IMR-90 (cell line): ENCODE measurements at regions not wholly inside any gene's neighbourhood (a gene's known extent, or its start where the extent isn't known, plus 50 kb on each side); places are given as distances from the start of the nearest gene placed in this dataset.

Experiments
- ATAC-seq: fragments of 200-7000 bp; cut with Tn5 transposase; 2 replicates; pipeline ENCODE4 v1.9.1; 2020; ENCODE audit warnings: low read depth, mild to moderate bottlenecking, moderate library complexity
- BruUV-seq: library from RNA; stranded (reverse); fragments of 400-500 nt; replicated peaks from 2 replicates; lab custom pipeline; 2021; lab: Mats Ljungman, UMichigan
- CTCF ChIA-PET: fragments of 300-600 bp; formaldehyde crosslinking; extraction: SDS; loops from one replicate; lab custom pipeline; 2021; ENCODE audit warnings: antibody characterized with exemption; lab: Yijun Ruan, JAX
- POLR2A ChIA-PET: fragments of 300-600 bp; sonication (Branson Sonifier 250); formaldehyde crosslinking; loops from one replicate; lab custom pipeline; 2022; ENCODE audit warnings: antibody characterized with exemption; ENCODE audit not compliant: unreplicated experiment; lab: Charles Lee
- DNase-seq: peaks from one replicate; pipeline ENCODE4 v3.0.0; 2013
- H2AFZ ChIP-seq: replicated peaks from 2 replicates; pipeline ENCODE3; 2013; ENCODE audit warnings: low read length, mild to moderate bottlenecking; ENCODE audit not compliant: poor library complexity
- H2AK5ac ChIP-seq: 2 replicates; pipeline ENCODE4 v1.6.1; 2013; ENCODE audit warnings: low read depth, low read length, inconsistent platforms
- H2AK9ac ChIP-seq: replicated peaks from 2 replicates; pipeline ENCODE3; 2013; ENCODE audit warnings: mild to moderate bottlenecking, low read depth, low read length, moderate library complexity; ENCODE audit not compliant: poor library complexity
- H2BK120ac ChIP-seq: 2 replicates; pipeline ENCODE4 v1.6.1; 2013; ENCODE audit warnings: low read depth, low read length, inconsistent platforms
- H2BK15ac ChIP-seq: 3 replicates; pipeline ENCODE4 v1.6.1; 2013; ENCODE audit warnings: low read depth, low read length, inconsistent platforms
- H2BK20ac ChIP-seq: 2 replicates; pipeline ENCODE4 v1.6.1; 2013; ENCODE audit warnings: low read depth, mild to moderate bottlenecking, inconsistent platforms, low read length, moderate library complexity
- H2BK5ac ChIP-seq: 2 replicates; pipeline ENCODE4 v1.6.1; 2013; ENCODE audit warnings: mild to moderate bottlenecking, low read depth, low read length, inconsistent platforms; ENCODE audit not compliant: poor library complexity, severe bottlenecking
- H3K14ac ChIP-seq: replicated peaks from 2 replicates; pipeline ENCODE4 v1.6.1; 2013; ENCODE audit warnings: low read depth, low read length, inconsistent platforms
- H3K18ac ChIP-seq: 2 replicates; pipeline ENCODE4 v1.6.1; 2013; ENCODE audit warnings: low read depth, low read length, control low read depth
- H3K23ac ChIP-seq: 2 replicates; pipeline ENCODE4 v1.6.1; 2013; ENCODE audit warnings: low read depth, low read length, inconsistent platforms
- H3K27ac ChIP-seq: 2 replicates; pipeline ENCODE4 v1.5.1; 2013; ENCODE audit warnings: mild to moderate bottlenecking, control low read depth, low read length; ENCODE audit not compliant: insufficient read depth
- H3K27me3 ChIP-seq: 2 replicates; pipeline ENCODE4 v1.6.1; 2013; ENCODE audit warnings: low read length; ENCODE audit not compliant: control insufficient read depth, insufficient read depth
- H3K36me3 ChIP-seq: 2 replicates; pipeline ENCODE4 v1.6.1; 2013; ENCODE audit warnings: low read length, mixed read lengths; ENCODE audit not compliant: control insufficient read depth, insufficient read depth
- H3K4ac ChIP-seq: 2 replicates; pipeline ENCODE4 v1.6.1; 2013; ENCODE audit warnings: low read depth, low read length, inconsistent platforms
- H3K4me1 ChIP-seq: 2 replicates; pipeline ENCODE4 v1.6.1; 2013; ENCODE audit warnings: low read length, mixed read lengths; ENCODE audit not compliant: control insufficient read depth, insufficient read depth
- H3K4me2 ChIP-seq: 2 replicates; pipeline ENCODE4 v1.6.1; 2013; ENCODE audit warnings: low read depth, mild to moderate bottlenecking, control low read depth, low read length, moderate library complexity
- H3K4me3 ChIP-seq: 2 replicates; pipeline ENCODE4 v1.5.1; 2013; ENCODE audit warnings: low read depth, mild to moderate bottlenecking, control low read depth, low read length, moderate library complexity; ENCODE audit not compliant: insufficient read depth
- H3K56ac ChIP-seq: 2 replicates; pipeline ENCODE4 v1.6.1; 2013; ENCODE audit warnings: low read length, inconsistent platforms; ENCODE audit not compliant: insufficient read depth; ENCODE audit errors: extremely low read depth
- H3K79me1 ChIP-seq, 2 experiments: 2 replicates each; pipeline ENCODE4 v1.6.1; 2013; ENCODE audit warnings: low read length in 2 of 2, inconsistent platforms in 1 of 2, low read depth in 1 of 2
- H3K9ac ChIP-seq: 2 replicates; pipeline ENCODE4 v1.6.1; 2013; ENCODE audit warnings: low read depth, low read length, control low read depth
- H3K9me1 ChIP-seq: 2 replicates; pipeline ENCODE4 v1.6.1; 2013; ENCODE audit warnings: low read length, inconsistent platforms; ENCODE audit not compliant: insufficient read depth
- H3K9me3 ChIP-seq: 2 replicates; pipeline ENCODE4 v1.6.1; 2013; ENCODE audit warnings: low read length; ENCODE audit not compliant: control insufficient read depth, insufficient read depth
- H4K20me1 ChIP-seq: 2 replicates; pipeline ENCODE4 v1.6.1; 2013; ENCODE audit warnings: low read length, inconsistent platforms; ENCODE audit not compliant: insufficient read depth
- H4K5ac ChIP-seq: 2 replicates; pipeline ENCODE4 v1.6.1; 2013; ENCODE audit warnings: mild to moderate bottlenecking, low read depth, low read length, control low read depth
- H4K8ac ChIP-seq, 2 experiments: 2 replicates each; pipeline ENCODE4 v1.6.1; 2013; ENCODE audit warnings: low read depth in 2 of 2, low read length in 2 of 2, control low read depth in 1 of 2, inconsistent platforms in 1 of 2
- H4K91ac ChIP-seq: 2 replicates; pipeline ENCODE4 v1.6.1; 2013; ENCODE audit warnings: low read depth, low read length, inconsistent platforms; ENCODE audit not compliant: insufficient read depth
- CEBPB ChIP-seq: IDR thresholded peaks from 2 replicates; pipeline ENCODE4 v1.6.1; 2012; ENCODE audit warnings: low read depth, low read length, improper control_type of control experiment
- whole genome bisulfite sequencing, 2 experiments: methylation state at CpG; one replicate each; pipeline versions ENCODE4 v1.1.5 to v1.1.7; 2013; ENCODE audit warnings: missing lambda C conversion rate in 2 of 2; ENCODE audit not compliant: insufficient read length in 1 of 2; ENCODE audit errors: extremely low coverage in 2 of 2; 5-methylcytosine and 5-hydroxymethylcytosine counted together
- dilution Hi-C: fragments of 300-500 bp; cut with HindIII; formaldehyde crosslinking; loops from one replicate; pipeline ENCODE4 v1.14.3; 2018; ENCODE audit warnings: low sequenced_read_pairs; ENCODE audit not compliant: unreplicated experiment
- in situ Hi-C: fragments of 300-500 bp; cut with MboI; formaldehyde crosslinking; loops from 3 replicates; pipeline ENCODE4 v1.14.3; 2019; ENCODE audit warnings: low sequenced_read_pairs, inconsistent platforms, mixed read lengths
- intact Hi-C: fragments of 100-400 bp; cut with micrococcal nuclease; formaldehyde crosslinking; loops from 2 replicates; pipeline ENCODE4 v1.10.0; 2022
- TF ChIP-seq, protein P1 (sequence below): conservative IDR thresholded peaks from 2 replicates; pipeline ENCODE4 v1.5.1; 2012; ENCODE audit warnings: mild to moderate bottlenecking, low read depth, low read length, improper control_type of control experiment

DNA sequence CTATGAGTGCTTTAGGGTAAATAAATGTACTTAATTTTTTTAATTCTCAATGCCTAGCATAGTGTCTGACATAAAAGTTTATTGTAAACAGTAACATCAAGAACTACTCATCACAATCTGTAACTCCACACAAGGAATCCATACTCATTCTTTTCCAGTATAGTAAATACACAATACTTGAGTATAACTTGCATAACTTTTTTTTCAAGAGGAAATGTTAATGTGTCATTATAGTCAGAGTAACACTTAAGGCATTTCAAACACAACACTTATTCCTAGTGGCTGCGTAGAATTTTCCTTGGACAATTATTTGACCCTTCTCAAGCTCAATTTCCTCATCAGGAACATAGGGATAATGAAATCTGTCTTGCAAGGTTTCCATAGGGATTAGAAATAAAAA lies 584.3 kb downstream of the CAAP1 start:
- H3K36me3 ChIP-seq = no peaks in the 10 kb centered on the region
- H3K79me1 ChIP-seq = no peaks in the 10 kb centered on the region

More for the DNA sequence above, 584.3 kb downstream of the CAAP1 start:
- Histone ChIP-seq H3K4me3 (no peak overlapping the region), H2BK120ac (no peak overlapping the region), H2AK5ac (no peak overlapping the region), H3K27me3 (no peaks in the 10 kb centered on the region), H3K14ac (no peak overlapping the region), H3K18ac (no peak overlapping the region), H3K4me2 (no peak overlapping the region), H2AK9ac (no peak overlapping the region), H2BK5ac (peak overlapping the region; percentile 74), H4K20me1 (no peaks in the 10 kb centered on the region), H3K27ac (no peak overlapping the region), H2BK20ac (no peak overlapping the region), H2AFZ (no peak overlapping the region), H4K8ac (no peak overlapping the region; a peak in 1 of 4 replicates), H3K4me1 (no peaks in the 10 kb centered on the region), H4K91ac (no peak overlapping the region), H2BK15ac (no peak overlapping the region; the same call in 2 of the 3 replicates), H3K23ac (no peak overlapping the region), H3K4ac (no peak overlapping the region), H3K9me3 (no peaks in the 10 kb centered on the region), H3K56ac (peak overlapping the region; percentile 10; the same call in 1 of the 2 replicates), H4K5ac (no peak overlapping the region), H3K9me1 (no peaks in the 10 kb centered on the region), H3K9ac (no peak overlapping the region)
- no TSS peak for BruUV-seq
- no CpG with 5 or more reads among the region's 1 CpG for WGBS, 2 experiments
- intact Hi-C loops = no loop called here
- in situ Hi-C loops = no loop called here
- peak; percentile 73 for ATAC-seq
- dilution Hi-C loops = no loop called here
- TF ChIP-seq CEBPB = peak; percentile 42; the same call in 1 of the 2 replicates
- TF ChIP-seq, protein P1, sequence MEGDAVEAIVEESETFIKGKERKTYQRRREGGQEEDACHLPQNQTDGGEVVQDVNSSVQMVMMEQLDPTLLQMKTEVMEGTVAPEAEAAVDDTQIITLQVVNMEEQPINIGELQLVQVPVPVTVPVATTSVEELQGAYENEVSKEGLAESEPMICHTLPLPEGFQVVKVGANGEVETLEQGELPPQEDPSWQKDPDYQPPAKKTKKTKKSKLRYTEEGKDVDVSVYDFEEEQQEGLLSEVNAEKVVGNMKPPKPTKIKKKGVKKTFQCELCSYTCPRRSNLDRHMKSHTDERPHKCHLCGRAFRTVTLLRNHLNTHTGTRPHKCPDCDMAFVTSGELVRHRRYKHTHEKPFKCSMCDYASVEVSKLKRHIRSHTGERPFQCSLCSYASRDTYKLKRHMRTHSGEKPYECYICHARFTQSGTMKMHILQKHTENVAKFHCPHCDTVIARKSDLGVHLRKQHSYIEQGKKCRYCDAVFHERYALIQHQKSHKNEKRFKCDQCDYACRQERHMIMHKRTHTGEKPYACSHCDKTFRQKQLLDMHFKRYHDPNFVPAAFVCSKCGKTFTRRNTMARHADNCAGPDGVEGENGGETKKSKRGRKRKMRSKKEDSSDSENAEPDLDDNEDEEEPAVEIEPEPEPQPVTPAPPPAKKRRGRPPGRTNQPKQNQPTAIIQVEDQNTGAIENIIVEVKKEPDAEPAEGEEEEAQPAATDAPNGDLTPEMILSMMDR = no peak
- ChIA-PET POLR2A (no interaction called here), CTCF (no interaction called here)
- DNase-seq = peak; percentile 40
